Fibroblast of villous mesenchyme (primary cell): ENCODE measurements at regions not wholly inside any gene's neighbourhood (a gene's known extent, or its start where the extent isn't known, plus 50 kb on each side); places are given as distances from the start of the nearest gene placed in this dataset.

ENCODE experiments used
- DNase-seq: peaks from one replicate; pipeline ENCODE4 v3.0.0-alpha.2; 2010; ENCODE audit warnings: low read depth
- H3K4me3 ChIP-seq: 2 replicates; pipeline ENCODE4 v1.5.1; 2011; ENCODE audit warnings: low read depth, mild to moderate bottlenecking, low read length
- TF ChIP-seq, protein P1 (sequence below): IDR thresholded peaks from 2 replicates; pipeline ENCODE4 v1.5.1; 2012; ENCODE audit warnings: low read depth, mild to moderate bottlenecking, low read length; ENCODE audit not compliant: insufficient read depth

DNA sequence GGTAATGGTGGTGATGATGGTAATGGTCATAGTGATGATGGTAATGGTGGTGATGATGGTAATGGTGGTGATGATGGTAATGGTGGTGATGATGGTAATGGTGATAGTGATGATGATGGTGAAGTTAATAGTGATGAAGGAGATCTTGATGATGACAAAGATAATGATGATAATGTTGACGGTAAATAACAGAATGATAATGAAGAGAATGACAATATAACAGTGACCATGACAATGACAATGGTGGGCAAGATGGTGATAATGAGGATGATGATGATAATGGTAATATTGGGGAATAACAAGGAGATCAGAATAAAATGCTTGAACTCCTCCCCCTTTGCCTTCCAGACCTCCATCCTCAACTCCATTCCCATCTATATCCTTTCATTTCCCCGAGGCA lies 233.3 kb upstream of the SFSWAP start:
- TF ChIP-seq, protein P1, sequence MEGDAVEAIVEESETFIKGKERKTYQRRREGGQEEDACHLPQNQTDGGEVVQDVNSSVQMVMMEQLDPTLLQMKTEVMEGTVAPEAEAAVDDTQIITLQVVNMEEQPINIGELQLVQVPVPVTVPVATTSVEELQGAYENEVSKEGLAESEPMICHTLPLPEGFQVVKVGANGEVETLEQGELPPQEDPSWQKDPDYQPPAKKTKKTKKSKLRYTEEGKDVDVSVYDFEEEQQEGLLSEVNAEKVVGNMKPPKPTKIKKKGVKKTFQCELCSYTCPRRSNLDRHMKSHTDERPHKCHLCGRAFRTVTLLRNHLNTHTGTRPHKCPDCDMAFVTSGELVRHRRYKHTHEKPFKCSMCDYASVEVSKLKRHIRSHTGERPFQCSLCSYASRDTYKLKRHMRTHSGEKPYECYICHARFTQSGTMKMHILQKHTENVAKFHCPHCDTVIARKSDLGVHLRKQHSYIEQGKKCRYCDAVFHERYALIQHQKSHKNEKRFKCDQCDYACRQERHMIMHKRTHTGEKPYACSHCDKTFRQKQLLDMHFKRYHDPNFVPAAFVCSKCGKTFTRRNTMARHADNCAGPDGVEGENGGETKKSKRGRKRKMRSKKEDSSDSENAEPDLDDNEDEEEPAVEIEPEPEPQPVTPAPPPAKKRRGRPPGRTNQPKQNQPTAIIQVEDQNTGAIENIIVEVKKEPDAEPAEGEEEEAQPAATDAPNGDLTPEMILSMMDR = no peak
- DNase-seq = no peak

GRCh38 chr12:131478468-131478867 lies 232.4 kb upstream of the SFSWAP start:
- no peak overlapping the region for H3K4me3 ChIP-seq
- no peak for DNase-seq
- TF ChIP-seq, protein P1 = no peak

More for the DNA sequence above, 233.3 kb upstream of the SFSWAP start:
- H3K4me3 ChIP-seq = no peak overlapping the region

DNA sequence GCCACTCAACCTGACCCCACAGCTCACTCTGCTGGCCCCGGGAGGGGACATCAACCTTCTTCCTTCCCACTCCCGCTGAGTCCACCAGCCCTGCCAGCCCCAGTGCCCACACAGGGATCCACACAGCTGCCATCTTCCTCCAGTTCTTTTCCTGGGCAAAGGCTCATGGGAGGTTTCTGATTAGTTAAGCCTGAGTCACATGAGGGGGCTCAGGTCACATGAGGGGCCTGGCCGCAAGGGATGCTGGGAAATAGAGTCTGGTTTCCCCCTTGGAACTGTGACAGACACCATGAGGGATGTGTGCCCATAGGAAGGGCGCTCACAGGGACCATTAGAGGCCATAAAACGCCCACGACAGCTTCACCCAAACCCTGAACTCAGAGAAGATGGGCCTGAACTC lies 228.7 kb upstream of the SFSWAP start:
- DNase-seq = no peak
- H3K4me3 ChIP-seq = no peak overlapping the region
- TF ChIP-seq, protein P1 = no peak

- no peak for DNase-seq
- TF ChIP-seq, protein P1 = no peak
- no peak overlapping the region for H3K4me3 ChIP-seq
Observed at GRCh38 chr12:131482686-131483085, 228.2 kb upstream of the SFSWAP start.

DNA sequence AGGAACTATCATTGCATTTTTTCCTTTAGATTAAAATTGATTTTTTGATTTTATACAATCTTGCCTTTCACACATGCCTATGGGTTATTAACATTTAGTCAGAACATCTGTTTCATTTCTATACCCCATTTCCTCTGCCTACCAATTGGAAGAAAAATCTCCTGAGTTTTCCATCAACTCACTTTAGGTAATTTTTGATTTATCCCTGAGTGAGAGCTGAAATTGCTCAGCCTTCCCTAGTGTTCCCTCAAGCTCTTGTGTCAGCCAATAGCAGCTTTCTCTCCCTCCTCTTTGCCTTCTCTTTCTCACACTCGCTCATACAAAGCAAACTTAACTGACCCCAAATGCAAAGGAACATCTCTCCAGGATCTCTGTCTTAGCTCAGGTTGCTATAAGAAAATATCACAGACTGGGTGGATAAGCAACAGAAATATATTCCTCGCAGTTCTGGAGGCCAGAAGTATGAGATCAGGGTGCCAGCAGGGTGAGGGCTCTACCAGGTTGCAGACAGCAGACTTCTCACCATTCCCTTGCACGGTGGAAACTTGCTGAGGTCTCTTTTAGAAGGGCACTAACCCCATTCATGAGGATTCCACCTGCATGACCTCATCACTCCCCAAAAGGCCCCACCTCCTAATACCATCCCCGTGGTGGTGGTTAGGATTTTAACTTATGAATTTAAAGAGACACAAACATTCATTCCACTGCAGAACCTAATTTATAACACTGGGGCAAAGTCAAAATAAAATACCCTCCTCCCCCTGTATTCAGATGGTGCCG lies 224.2 kb upstream of the SFSWAP start:
- TF ChIP-seq, protein P1 = no peak
- H3K4me3 ChIP-seq = no peak overlapping the region
- no peak for DNase-seq

GRCh38 chr12:131487388-131488124 lies 223.3 kb upstream of the SFSWAP start:
- TF ChIP-seq, protein P1 = no peak

More at GRCh38 chr12:131487388-131488124, 223.3 kb upstream of the SFSWAP start:
- no peak for DNase-seq
- H3K4me3 ChIP-seq = no peak overlapping the region
